Suppressor macrophage treated with lipopolysaccharide for 4 hours (primary cell): ENCODE measurements at regions not wholly inside any gene's neighbourhood (a gene's known extent, or its start where the extent isn't known, plus 50 kb on each side); places are given as distances from the start of the nearest gene placed in this dataset.
A peak's percentile ranks its signal among the peaks of the same experiment; 100 is the strongest.
"Not testable (repeated sequence)": the region's sequence is repeated elsewhere in the genome, so short reads cannot be mapped to it uniquely, and the experiment has no call there.

ENCODE experiments used
- DNase-seq: peaks from one replicate; pipeline ENCODE4 v3.0.0-alpha.2; 2020

DNA sequence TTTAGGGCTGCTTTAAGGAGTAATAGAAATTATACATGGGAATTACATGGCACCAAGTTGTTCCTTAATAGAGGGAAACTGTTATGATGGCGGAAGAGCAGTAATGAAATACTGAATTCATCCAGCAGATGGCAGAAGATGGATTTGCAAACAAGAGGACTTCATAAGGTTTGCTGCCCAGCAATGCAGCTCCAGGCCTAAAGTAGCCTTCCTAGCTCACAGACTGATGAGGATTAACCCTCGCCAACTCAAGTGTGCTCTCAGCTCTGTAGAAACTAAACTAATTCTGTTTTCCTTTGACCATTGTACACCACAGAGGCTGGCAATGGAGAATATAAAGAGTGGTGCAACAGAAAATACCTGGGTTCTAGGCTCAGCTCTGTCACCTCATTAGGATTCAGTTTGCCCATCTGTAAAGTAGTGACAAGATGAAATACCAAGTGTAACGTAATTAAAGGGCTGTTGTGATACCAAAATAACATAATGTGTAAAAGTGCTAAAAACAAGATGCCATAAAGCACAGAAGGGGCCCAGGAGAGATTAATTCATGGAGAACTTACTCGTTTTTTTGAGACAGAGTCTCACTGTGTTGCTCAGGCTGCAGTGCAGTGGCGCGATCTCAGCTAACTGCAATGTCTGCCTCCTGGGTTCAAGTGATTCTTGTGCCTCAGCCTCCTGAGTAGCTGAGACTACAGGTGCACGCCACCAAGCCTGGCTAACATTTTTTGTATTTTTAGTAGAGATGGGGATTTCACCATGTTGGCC is 102.4 kb upstream of the SERBP1 start:
- peak; percentile 59 for DNase-seq

DNA sequence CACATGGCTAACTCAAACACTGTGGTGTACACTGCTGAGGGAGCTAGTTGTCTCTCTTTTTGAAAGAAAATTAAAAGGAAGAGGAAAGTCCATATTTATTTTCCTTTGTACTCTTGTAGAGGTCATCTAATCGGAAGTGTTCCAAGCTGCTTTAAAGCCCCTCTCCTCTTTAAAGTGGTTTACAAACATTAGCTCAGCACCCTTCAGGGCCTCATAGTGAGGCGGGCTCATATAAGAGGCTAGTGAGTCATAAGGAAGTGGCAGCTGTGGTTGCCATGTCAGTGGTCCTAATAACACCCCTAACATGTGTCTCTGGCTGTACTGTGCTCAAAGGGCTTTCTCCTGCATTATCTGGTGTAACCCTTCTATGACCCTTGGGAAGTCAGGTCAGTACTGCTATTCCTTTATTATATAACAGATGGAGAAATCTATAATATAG is 104.4 kb upstream of the SERBP1 start:
- no peak for DNase-seq

DNA sequence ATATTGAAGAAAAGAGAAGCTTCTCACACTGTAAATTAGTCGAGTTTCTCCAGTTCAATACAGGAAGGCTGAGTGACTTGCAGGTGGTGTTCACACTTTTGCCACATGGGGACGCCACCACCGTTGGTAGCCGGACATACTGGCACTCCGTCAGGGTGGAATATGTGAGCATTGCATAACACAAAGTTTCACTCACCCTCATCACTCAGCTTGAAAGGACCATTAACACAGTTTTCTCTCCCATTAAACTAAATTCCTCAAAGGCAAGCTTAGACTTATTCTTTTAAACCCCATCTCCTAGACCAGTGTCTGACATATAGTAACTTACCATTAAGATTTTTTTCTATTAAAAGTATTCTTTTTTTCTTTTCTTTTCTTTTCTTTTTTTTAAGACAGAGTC is 105.3 kb upstream of the SERBP1 start:
- peak; percentile 85 for DNase-seq

DNA sequence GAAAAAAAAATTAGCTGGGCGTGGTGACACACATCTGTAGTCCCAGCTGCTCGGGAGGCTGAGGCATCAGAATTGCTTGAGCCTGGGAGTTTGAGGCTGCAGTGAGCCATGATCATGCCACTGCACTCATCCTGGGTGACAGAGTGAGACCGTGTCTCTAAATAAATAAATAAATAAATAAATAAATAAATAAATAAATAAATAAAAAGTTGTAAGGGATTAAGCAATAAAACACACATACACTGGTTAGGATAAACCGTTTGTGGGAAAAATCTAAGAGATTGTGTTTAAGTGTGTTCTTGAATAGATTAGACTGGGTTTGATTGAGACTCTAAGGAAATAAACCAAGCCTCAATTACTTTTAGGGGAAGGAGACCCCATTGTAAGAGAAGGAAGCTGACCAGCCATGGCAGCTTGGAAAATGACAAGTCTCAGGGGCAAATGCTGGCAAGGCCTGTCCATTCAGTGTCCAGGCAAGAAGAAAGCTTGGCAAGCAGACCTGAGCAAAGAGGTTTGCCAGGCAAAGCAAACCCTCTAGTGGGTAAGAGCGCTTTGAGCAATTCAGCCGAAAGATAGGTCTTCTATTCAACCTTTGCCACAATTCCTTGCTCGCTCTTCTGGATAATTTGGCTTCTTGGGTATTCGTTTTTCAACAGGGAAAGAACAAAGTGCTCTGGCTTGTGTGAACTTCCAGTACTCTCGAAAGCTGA is 106.9 kb upstream of the SERBP1 start:
- no peak for DNase-seq

DNA sequence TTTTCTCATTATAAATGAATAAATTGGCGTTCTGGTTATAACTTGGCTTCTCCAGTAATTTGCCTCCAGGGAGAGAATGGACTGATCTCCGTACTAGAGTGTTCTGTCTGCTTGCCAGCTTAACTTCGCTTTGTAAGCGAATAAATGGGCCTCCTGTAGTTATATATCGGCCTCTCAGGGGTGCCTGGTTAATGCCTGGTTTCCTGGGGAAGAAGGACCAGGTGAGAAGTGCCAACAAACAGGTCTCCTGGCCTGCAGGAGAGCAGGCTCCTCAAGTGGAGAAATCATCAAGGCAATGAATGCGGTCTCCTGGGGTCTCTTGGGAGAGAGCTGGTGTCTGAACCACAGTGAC is 107.4 kb upstream of the SERBP1 start:
- DNase-seq, result no peak

DNA sequence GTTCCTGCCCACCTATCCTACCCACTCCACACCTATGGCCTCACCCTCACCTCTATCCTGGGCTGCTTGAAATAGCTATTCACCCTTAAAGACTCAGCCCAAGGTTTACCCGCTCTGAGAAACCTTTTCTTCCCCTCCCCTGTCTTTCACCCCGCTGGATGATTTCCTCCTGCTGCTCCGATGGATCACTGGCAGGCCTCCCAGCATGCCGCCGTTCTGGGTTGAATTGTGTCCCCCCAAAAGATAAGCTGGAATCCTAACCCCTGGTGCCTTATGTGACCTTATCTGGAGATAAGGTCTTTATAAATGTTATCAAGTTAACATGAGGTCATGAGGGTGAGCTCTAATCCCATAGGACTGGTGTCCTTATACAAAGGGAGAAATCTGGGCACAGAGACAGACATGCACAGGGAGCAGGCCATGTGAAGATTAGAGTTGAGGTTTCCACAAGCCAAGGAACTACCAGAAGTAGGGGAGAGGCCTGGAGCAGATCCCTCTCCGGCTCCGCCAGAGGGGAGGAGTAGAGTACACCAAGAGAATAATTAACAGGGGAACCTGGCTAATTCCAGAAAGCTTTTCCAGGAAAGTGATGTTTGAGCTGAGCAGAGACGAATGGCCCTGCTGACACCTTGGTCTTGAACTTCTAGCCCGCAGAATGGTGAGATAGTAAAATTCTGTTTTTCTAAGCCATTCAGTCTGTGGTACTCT is 110.0 kb upstream of the SERBP1 start:
- DNase-seq, result no peak

DNA sequence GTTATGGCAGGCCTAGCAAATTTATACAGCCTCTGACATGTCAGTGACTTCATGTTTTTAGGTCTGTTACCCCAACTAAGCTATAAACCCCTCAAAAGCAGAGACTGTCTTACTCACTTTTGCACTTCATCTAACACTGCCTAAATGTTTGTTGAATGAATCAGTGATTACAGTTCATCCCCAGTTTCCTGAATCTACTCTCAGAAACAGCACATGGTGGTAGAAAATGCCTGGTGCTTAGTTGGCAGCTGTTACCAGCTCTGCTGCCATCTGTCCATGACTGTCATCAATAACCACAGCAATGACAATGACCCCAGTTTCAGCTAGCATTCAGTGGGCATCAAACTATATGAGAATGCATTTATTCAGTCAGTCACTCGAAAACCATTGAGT is 110.5 kb upstream of the SERBP1 start:
- no peak for DNase-seq

DNA sequence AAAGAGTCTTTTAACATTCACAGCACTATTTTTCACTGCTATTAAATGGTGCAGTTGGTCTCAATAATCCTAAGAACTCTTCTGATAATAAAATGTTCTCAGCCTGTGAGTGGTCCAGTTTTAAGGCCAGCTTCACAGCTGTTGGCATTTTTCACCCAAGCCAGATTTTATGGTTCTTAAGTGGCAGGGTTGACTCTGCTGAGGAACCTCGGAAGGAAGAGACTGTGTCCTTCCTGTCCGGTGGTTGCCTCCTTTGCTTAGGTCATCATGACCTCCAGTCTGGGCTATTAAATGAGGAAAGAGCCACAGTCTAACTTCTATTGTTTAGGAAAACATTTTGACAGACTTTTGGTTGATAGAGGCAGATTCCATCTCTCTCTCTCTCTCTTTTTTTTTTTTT is 112.5 kb upstream of the SERBP1 start:
- no peak for DNase-seq

DNA sequence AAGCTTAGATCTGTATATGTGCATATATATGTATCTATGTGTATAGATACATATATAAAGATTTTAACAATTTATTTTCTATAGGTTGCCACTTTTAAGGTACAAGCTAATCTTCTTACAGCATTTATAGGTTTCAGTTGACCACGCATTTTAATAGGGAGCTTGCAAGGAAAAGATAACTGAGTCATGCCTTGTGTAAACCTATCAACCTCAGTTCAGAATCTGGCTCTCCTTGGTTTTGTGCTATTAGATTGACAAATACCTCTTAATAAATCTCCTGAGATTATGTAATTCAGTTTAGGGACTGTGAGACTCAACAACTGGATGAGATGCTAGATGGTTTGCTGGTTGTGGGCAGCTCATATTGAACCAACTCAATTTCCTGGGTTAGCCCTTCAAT is 114.7 kb upstream of the SERBP1 start:
- no peak for DNase-seq

DNA sequence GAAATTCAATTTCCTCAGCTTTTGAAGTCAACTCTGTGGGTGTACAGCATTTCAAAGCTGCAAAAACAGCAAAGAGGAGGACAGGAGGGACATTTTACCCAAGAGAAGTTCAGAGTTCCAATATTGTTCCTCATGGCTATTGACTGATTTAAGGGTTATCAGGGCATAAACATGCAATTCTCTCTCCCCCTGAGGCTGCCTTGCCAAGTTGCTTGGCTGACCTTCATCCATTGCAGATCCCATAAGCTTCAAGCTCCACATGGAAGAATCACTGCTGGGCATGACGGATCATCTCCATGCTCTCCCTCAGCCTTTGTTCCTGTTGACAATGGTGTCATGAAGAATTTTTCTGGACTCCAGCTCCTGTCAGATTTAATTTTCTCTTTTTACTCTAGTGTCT is 115.2 kb upstream of the SERBP1 start:
- no peak for DNase-seq

DNA sequence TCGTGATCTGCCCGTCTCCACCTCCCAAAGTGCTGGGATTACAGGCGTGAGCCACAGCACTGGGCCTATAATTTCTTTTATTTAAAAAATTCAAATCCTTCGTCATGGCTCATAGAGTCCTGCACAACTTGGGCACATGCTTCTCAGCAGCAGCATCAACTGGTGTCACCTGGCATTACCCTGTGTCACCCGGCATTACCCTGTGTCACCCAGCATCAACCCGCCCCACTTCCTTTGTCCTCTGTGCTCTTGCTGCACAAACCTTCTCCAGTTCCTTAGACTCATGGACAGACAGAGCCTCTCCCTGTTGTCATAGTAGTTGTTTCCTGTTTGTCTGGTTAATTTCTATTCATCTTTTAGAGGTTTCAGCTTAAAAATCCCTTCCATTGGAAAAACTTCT is 121.2 kb upstream of the SERBP1 start:
- DNase-seq, result no peak

DNA sequence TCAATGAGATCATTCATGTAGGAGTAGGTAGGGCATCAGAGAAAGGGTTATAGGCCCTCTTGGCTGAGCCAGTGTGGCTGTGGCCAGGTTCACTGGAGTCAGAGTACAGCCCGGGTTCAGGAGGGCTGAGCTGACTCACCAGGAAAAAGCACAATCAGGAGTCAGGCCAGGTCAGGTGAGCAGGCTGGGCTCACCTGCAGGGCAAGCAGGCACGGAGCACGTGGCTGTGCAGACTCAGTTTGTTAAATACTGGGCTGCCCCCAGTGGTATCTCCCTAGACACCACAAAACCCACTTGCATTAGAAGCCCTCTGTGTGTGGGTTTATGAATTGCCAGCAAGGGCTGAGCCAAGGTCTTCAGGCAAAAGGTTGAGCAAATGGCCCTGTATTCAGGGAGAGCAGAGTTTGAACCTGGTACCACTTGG is 122.1 kb upstream of the SERBP1 start:
- DNase-seq, result no peak

DNA sequence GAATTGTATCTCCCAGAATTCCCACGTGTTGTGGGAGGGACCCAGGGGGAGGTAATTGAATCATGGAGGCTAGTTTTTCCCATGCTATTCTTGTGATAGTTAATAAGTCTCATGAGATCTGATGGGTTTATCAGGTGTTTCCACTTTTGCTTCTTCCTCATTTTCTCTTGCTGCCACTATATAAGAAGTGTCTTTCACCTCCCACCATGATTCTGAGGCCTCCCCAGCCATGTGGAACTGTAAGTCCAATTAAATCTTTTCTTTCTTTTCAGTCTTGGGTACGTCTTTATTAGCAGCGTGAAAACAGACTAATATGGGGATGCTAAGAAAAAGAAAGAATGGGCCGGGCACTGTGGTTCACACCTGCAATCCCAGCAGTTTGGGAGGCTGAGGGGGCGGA is 124.0 kb upstream of the SERBP1 start:
- not testable (repeated sequence) for DNase-seq

DNA sequence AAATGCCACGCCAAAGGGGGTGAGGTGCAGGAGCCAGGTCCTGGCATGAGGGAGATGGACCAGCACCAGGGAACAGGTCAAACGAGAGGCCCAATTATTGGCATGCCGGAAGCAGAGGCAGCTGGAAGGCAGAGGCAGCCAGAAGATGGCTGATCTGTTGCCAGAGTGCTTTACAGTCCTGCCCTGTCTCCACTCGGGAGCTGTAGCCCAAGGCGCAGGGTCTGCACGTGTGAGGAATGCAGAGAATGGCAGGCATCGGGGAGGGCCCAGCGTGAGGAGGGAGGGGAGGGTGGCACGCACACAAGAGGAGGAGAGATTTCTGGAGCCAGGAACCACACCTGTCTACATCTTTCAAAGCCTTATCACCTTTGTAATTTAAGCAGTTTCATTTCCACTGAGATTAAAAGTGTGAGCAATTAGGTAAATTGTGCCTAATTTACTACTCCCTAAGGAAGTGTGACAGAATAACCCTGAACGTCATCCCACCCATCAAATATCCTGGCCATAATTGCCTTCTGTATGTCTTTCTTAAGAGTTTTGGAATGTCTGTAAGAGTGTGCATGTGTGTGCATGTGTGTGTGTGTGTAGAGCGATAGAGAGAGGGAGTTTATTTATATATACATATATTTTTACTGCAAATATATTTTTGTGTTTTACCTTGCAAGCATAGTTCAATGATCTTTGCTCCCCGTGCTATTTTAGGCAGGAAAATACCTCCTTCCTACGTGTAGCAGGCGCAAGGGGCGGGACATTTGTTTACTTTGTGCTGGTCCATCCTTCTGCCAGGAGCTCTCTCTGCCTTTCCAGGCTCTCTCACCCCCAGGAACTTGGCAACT is 125.5 kb upstream of the SERBP1 start:
- no peak for DNase-seq

DNA sequence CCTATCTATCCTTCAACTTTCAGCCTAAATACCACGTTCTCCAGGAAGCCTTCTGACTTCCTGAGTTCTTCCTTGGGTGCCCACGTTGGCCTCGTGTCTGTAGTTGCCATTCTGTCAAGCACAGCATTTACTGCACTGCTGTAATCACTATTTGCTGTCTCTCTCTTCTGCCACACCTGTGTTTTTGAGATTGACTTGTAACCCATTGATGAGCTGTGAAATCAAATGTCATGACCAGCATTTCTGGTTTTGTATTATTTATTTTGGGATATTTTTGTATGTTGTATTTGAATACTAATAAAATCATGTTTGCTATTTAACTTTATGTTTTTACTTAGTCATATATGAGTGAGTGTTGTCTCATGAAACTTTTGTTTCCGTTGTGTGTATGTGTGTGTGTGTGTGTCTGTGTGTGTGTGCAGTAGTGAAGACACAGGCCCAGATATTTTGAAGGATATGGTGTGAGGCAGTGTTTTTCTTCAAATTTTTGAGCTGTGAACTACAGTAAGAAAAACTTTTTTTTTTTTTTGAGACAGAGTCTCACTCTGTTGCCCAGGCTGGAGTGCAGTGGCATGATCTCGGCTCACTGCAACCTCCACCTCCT is 126.2 kb upstream of the SERBP1 start:
- no peak for DNase-seq

DNA sequence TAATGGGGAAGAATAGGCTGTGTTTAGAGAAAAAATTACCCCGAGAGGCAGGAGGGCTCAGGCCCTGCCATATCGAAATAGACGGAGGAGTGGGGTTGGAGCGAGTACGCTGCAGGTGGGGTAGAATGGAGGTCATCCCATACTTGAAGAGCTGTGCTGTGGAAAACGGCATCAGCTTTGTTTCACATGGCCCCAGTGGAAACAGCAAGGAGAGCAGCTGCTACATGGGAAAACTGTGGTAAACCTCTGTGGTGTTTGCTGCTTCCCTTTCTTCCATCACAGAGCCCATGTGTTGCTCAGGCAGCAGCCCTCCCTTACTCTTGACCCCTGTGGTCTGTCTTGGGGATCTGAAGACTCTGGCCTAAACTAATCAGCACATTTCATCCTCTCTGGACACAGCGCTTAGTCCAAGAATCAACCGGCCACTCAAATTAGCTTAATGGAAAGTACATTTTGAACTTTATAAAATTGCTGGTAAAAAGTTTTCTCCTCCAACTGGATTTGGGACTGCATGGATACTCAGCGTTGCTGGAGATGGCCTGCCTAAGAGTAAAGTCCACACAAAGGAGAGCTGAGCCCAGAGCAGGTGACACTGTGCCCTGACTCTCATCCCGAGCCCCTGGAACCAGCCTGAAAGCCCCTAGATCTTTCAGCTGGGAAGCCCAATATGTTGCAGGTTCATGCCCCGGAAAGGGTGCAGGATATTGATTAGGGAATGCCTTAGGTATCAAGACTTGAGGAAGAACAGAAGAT is 127.1 kb upstream of the GADD45A start:
- no peak for DNase-seq

DNA sequence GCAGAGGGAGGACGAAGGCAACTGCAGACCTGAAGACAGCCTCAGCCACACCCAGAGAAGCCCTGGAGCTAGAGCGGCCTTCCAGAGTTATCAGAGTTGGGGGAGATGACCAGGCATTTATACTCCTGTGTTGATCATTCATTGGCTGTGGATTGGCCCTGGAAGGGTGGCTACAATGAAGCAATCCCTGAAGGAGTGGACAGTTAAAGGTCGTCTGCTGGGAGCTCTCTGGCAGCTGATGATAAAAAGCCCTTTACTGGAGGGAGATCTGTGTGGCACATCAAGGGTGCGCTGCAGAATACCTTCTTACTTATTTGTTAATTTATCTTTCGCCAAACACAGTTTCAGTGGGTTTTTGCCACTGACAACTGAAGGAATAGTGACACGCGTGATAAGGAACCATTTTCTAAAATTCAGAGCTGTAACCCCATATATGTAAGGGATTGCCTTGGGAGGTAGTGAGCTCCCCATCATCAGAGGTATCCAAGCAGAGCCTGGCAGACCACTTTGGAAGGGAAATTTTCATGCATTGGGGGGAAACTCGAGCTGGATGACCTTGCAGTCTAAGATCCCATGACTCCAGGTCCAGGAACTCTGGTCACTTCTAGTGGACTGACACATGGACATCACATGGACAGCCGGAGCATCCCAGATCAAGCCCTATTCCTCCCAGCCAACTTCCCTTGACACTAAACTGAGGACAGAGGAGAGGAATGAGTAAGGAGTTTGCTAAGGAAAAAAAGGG is 126.4 kb upstream of the GADD45A start:
- no peak for DNase-seq

DNA sequence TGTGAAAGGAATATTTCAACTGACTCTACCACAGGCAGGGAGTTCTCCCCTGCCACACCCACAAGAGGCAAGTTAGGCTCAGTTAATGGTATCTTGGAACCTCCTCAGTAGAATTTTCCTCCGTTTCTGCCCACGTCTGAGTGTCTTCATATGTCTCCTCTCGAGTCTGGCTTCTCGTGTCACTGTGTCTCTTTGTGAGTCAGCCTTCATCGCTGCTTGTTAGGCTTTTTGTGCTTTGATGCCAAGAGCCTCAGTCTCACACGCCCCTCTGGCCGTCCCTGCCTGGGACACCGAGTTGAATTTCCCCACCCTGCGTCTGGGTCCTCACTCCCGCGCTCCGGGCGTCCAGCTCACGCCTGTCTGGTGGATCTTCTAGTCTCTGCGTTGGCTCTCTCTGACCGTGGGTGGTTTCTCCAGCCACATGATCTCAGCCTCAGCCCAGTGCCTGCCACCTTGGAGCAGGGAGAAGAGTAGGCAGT is 125.7 kb upstream of the GADD45A start:
- DNase-seq, result no peak

DNA sequence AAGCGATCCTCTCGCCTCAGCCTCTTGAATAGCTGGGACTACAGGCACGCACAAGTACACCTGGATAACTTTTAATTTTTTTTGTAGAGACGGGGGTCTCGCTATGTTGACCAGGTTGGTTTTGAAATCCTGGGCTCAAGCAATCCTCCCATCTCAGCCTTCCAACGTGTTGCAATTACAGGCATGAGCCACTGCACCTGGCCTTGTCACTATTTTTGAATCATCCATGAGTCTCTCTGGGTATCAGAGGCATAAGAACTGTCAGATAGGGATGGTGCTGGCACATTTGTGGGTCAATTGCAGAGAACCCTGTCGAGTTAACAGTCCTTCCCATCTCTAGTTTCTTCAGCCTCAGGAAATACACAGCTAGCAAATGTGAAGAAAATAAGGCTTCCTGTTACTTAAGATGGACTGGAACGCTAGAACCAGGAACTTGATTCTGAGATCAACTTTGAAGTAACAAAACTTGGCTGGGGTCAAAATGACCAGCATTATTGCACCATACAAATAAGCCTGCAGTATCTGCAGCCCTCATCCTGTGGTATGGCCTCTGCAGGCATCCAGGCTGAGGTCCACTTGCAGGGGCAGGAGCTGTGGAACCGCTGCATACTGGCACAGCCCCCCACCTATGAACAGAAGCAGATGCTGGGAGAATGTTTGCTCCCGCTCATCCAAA is 124.3 kb upstream of the GADD45A start:
- DNase-seq, result peak; percentile 22

DNA sequence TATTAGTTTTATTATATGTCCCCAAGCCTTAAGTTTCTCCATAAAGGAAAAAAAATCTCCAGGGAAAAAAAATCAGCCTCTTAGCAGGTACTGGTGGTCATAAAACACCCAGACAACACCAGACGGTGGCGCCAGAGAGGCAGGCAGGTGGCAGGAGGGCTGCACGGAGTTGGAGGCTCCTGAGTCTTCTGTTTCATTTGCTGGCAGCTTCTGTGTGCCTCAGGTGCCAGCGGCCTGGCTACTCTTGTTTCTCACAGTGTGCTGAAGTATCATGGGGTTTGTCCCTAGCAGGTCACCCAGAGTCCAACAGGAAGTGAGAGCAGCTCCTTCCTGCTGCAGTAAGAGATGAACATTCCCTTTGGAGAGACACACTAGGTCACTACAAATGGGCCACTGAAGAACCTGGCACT is 123.3 kb upstream of the GADD45A start:
- DNase-seq, result peak; percentile 73
